Occipital lobe (tissue), 1 donor: ENCODE measurements at regions not wholly inside any gene's neighbourhood (a gene's known extent, or its start where the extent isn't known, plus 50 kb on each side); places are given as distances from the start of the nearest gene placed in this dataset.

Experiments
- DNase-seq: peaks from one replicate; lab custom pipeline; 2025; lab: John Stamatoyannopoulos, UW

DNA sequence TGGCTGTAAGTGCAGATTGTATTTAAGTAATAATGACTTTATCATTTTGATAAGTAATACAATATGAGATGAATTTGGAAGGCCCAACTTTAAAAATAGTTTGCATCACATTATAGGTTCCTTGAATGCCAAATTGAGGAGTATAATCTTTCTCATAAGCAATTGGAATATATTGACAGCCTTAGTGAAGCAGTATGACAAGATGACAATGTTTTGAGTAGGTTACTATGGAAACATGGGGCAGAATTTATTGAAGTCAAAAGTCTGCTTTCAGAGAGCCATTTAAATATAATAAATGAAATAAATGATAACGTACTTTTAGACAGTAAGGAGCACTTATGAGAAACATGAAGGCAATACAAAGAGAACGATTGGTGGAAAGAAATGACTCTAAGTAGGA, 776.4 kb downstream of the TECRL start:
- no peak for DNase-seq

DNA sequence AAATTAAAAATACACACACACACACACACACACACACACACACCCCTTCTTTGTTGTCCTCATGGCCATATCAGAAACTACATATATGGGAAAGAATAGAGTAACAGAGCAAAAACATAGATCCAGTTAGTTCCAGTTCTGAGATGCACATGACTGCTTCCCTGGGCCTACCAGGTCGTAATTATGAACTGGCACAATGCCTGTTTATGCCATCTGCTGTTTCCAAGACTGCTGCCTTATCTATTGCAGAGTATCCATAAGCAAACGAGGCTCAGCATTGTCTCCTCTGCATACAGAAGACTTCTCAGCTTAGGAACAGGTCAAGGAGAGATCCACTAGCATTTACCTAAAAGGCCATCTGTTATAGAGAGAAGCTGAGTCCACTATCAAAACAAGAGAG, 789.0 kb downstream of the TECRL start:
- no peak for DNase-seq

DNA sequence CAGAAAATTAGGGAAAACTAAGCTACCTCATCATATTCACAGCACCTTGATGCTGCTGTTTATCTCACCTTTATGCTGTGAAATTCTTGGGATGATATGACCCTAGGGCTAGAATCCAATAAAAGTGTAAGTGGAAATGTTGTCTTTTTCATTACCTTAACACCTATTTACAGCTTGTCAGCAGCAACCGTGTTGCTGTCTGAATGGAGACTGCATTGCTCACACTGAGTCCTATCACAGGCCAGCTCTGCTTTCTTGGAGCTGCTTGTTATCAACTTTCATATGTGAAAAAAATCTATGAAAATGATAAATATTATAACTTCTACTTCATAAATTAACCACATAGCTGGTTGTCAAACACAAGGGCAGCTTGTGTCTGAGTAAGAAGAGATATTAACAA, 789.5 kb downstream of the TECRL start:
- DNase-seq: no peak

DNA sequence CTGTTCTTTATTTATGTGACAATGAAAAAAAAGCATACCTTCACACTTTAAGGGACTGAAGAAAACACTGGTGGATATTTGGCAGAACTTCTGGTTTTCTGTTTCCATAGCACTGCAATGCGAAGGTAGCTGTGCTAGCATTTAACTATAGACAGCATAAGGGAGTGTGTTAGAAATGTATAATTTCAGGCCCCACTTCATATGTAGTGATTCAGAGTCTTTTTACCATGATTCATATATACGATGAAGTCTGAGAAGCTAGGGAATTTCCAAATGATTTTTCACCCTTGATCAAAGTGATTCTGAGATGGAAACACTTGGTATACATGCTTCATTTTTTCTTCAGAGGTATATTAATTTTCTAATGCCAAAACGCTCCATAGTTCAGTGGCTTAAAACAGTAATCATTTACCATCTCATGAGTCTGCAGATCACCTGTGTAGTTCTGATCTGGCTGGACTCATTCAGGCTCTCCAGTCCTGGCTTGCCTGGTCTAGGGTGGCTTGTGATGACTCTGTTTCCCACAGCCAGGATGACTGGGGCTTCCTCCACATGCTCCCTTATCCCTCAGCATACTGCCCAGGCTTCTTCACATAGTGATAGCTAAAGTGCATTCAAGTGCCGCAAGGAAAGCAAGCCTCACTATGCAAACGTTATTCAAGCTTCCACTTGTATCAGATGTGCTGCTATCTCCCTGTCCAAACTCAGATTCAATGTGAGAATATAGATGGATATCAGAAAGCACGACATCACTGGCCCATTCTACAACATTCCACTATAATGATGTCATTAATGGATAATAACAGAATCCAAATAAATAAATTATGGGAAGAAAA, 790.1 kb downstream of the TECRL start:
- DNase-seq: no peak

GRCh38 chr4:63607169-63607872, 801.9 kb downstream of the TECRL start:
- no peak for DNase-seq

GRCh38 chr4:63589796-63590195, 819.5 kb downstream of the TECRL start:
- DNase-seq: no peak

GRCh38 chr4:63583561-63583960, 825.7 kb downstream of the TECRL start:
- DNase-seq: no peak

DNA sequence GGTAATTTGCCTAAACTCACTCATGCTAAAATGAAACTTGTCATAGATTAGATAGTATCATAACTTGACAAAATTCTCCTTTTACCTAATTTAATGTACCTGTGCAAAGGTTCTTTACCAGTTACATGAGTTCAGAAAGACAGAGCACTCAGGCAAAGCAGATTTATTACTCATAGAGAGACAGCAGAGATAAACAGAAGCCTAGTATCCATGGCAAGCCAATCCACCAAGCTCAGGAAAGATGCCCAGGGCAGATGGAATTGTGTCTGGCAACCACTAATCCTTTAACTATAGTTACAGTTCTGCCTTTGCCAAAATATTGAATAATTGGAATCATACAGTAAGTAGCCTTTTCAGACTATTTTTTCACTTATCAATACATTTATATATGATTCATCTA, 826.2 kb downstream of the TECRL start:
- no peak for DNase-seq

DNA sequence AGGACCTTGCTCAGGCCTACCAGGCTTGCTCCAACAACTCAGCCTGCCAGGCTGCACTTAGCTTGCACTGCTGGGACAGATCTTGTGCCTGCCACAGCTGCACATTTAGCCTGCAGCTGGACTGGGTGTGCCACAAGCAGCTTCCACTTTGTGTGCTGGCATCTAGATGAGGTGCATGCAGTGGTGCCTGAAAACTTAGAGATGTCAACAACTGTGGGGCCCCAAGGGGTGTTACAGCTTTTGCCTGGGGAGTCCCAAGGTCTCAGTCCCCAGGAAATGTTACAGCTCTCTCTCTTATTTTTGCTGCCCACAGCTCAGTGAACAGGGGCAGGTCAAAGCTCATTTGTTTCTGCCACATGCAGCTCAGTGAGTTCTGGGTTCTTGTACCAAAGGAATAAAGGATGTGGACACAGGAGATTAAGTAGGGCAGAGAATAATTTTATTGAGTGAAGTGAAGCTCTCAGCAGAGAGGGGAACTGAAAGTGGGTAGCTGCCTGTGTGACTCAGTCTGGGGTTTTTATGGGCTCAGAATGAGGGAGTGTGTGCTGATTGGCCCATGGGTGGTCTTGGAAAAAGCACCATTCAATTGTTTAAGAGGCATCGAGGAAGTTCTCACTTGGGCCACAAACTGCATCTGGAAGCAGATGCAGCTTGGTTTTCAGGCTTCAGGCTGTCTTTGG, 828.3 kb downstream of the TECRL start:
- DNase-seq: no peak

GRCh38 chr4:63578383-63578782, 830.9 kb downstream of the TECRL start:
- DNase-seq: no peak

GRCh38 chr4:63566658-63567057, 842.6 kb downstream of the TECRL start:
- DNase-seq: no peak

GRCh38 chr4:63563288-63564014, 845.8 kb downstream of the TECRL start:
- no peak for DNase-seq

GRCh38 chr4:63558709-63559108, 850.5 kb downstream of the TECRL start:
- no peak for DNase-seq

- no peak for DNase-seq
These were observed 852.9 kb downstream of the TECRL start for GRCh38 chr4:63556332-63556731.

DNA sequence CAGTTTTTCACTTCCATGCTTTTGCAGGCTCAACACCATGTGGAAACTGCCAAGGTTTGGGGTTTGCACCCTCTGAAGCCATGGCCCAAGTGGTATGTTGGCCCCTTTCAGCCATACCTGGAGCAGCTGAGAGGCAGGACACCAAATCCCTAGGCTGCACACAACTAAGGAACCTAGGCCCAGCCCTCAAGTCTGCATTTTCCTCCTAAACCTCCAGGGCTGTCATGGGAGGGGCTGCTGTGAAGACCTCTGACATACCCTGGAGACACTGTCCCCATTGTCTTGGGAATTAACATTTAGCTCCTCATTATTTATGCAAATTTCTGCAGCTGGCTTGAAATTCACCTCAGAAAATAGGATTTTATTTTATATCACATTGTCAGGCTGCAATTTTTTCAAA, 856.1 kb downstream of the TECRL start:
- no peak for DNase-seq

DNA sequence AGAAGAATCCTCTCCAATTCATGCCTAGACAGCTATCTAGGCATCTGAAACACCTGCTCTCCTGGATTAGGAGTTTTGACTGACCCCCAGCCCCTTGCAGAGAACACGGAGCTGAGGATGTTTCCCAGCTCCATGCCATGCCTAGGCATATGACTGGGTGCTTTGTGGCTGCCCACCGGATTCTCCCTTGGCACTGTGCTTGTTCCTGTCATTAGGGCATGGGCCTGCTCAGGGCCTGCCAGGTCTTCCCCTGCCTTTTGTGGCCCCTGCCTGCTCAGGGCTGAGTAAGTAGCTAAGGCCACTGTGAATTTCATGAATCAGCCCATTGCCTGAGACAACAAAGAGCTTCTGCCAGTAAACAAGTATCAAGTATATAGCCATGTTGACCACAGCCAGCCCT, 867.4 kb downstream of the TECRL start:
- no peak for DNase-seq

GRCh38 chr4:63529581-63530337, 879.5 kb downstream of the TECRL start:
- no peak for DNase-seq

DNA sequence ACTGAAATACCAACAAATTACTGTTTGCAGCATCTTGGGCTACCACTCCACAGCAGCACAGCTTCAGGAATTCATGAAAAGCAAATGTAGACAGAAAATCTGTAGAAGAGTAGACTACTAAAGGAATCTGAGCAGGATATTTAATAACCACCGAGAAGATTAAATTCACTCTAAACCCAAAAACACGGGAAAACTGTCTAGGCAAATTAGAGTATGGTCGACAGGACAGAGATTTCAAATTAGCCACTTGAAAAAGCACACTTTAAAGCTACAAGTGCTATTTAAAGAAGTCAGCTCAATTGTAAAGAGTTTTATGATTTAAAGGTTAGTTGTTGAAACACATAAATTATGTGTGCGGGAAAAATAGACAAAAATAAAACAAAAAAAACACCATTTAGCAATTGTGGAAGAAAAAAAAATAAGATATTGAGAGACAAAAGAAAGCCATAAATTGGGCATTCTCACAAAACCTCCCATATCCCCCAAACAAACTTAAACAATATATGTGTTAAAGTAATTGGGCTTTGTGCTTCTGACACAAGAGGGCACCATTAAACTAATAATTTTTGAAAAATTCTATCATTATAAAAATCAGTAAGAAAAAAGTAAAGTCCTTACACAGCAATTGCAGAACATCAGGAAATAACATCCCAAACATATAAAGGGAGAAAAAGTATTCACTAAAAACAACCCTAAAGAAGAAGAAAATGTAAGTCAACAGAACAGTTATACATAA, 880.8 kb downstream of the TECRL start:
- DNase-seq: no peak

- no peak for DNase-seq
These were observed 883.0 kb downstream of the TECRL start for GRCh38 chr4:63526251-63526650.

DNA sequence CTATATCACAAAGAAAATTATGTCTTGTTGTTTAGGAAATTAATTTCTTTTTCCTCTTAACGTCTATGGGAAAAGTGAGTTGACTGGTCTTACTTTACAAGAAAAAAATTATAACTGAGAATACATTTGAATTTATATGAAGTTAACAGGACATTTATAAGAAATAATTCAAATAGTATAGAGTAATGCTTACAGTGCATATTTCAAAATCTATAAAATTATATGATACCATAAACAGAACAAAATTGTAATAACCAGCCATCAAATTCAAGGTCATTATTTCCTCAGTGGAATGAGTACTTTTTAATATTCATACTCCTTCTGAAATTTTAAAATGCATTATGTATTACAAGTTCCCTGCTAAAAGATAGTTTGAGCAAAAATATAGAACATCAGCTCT, 884.5 kb downstream of the TECRL start:
- no peak for DNase-seq
